RPMI7951 (cell line): ENCODE measurements at regions not wholly inside any gene's neighbourhood (a gene's known extent, or its start where the extent isn't known, plus 50 kb on each side); places are given as distances from the start of the nearest gene placed in this dataset.

Experiments used
- DNase-seq: peaks from one replicate; pipeline ENCODE4 v3.0.0-alpha.2; 2012; ENCODE audit warnings: low read depth

- DNase-seq = no peak
Measured at GRCh38 chr1:219773110-219773509, 155.2 kb downstream of the SLC30A10 start.

DNA sequence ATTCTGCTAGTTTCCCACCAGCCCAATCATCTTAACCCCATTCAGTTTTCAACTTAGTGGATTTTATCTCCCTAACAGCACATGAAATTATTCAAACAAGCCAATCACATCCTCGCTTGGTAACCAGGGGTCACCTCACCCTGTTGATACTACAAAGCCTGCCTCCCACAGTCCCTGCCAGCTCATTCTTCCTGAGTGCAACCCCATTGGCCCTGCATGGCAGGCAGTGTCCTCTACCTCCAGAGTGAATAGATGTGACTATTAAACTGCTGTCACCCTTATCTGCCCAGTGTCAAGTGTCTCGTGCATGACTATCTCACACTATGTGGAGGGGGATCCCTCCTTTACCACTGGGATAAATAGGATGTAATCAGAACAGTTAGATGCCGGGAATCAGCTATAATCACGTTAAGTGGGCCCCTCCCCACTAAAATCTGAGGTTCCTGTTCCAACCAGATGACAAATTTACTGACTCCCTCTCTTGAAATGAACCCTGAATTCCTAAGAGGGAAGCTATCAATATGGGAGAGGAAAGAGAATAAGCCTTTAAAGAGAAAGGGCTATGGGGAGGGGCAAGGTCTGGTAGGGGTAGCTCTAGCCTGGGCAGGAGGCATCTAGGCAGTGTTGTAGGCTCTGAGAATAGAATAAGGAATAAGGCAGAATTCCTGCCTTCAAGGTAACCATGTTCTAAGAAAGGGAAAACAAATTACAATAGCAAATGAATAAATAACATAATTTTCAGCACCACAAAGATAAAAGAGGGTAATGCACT is 155.9 kb downstream of the SLC30A10 start:
- no peak for DNase-seq

DNA sequence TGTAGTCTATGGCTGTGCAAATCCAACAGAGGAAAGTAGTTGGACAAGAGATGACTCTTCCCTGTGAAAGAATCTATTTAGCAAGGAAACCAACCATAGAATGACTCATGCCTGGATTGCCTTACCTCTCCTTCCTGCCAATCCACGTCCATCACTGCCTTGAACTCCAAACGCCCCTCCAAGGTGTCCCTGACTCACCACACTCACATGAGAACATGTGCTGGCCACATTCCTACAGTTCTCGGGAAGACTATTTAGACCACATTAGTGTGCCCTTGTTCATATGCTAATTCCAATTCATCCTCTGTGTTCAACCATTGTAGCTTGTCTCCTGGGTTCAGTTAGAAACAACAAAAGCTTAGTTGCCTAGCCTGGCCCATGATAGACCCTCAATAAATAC is 157.3 kb downstream of the SLC30A10 start:
- peak; percentile 99 for DNase-seq

DNA sequence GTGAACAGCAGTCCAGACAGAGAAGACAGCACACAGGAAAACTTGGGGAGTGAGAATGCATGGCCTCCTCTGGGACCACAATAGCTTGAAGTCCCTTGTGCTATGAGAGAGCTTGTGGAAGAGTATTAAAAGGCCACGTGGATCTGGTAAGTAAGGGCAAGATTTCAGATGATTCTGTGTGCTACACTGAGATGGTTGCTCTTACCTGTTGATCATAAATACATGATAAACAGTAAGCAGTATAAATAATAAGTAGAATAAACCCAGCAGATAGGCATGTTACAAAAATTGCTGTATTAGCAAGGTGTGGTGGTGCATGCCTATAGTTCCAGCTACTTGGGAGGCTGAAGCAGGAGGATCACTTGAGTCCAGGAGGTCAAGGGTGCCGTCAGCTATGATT is 150.4 kb upstream of the ZC3H11B start:
- DNase-seq = no peak

DNA sequence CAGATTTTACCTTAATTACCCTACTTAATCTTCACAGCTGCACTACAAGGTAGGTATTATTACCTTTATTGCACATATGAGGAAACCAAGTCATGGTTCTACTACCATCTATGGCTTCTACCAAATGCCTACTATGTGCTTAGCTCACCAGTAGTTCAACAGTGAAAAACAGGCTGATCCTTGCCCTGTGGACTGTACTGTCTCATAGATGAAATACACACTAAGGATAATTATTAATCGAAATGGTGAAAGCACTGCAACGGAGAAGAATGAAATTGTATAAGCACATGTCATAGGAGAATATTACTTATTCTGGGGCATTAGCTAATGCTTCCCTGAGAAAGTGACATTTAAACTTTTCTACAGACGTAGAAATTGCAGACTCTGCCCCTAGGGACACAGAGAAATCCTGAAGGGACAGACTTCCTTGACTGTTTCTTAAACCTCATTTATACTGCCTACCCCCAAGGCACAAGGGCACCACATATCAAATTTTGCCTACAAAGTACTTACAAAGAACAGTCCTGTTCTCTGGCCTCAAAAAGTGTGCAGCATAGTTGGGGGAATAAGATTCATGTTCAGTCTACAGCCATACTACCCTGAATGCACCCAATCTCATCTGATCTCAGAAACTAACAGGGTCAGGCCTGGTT is 148.4 kb upstream of the ZC3H11B start:
- DNase-seq = no peak

DNA sequence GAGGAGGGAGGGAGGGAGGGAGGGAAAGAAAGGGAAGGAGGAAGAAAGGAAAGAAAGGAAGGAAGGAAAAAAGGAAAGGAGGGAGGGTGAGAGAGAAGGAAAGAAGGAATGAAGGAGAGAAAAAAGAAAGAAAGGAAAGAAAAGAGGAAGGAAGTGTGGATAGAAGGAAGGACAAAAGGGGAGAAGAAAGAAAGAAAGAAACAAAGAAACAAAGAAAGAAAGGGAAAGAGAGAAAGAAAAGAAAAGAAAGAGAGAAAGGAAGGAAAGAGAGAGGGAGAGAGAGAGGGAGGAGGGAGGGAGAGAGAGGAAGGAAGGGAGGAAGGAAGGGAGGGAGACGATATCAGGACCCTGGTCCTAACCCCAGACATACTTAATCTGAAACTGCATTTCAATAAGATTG is 146.2 kb upstream of the ZC3H11B start:
- DNase-seq = no peak

DNA sequence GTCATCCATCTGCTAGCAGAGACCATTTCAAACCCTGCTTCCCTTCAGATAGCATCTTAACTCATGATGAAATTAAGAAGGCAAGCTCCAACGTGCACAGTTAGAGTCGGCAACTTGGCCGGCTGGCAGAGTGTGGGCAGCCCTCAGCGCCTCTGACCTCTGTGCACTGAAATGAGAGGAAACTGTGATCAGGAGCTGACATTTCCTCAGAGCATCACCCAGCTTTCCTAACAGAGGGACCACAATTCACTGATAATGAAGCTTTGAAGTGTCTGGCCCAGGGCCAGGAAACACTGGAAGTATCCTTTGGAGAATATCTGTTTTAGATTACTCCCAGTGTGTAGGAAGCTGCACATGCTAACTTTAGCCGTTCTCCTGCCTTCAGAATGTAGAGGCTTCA is 145.0 kb upstream of the ZC3H11B start:
- DNase-seq = peak; percentile 78

GRCh38 chr1:219755234-219755633 is 142.3 kb upstream of the ZC3H11B start:
- no peak for DNase-seq

DNA sequence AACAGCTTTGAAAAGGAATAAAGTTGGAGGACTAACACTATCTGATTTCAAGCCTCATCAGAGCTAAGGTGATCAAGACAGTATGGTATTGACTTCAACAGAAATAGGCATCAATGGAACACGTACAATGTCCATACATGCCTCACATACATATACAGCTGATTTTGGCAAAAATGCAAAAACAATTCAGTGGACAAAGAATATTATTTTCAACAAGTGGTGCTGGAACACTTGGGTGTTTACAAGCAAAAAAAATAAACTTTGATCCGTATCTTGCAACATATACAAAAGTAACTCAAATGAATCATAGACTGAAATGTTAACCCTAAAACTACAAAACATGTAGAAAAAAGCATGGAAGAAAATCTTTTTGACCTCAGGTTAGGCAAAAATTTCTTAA is 141.9 kb upstream of the ZC3H11B start:
- no peak for DNase-seq

DNA sequence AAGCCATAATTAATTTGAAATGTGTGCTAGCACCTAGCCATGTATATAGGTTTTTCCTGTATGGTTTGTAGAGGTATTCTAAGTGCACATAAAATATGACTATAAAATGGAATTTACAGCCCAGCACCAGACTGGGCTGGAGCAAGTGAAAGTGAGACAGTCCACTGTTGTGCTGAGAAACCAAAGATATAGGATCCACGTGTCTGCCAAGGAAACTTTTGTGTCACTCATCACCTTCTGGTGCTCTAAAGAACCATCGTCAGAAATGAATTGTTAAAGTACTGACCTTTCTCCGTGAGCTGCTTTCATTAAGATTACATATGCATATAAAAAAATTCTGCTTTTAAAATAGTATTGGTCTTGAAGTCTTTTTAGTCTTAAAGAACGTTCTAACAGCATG is 141.0 kb upstream of the ZC3H11B start:
- DNase-seq = no peak

- no peak for DNase-seq
Measured at GRCh38 chr1:219752645-219753044, 139.7 kb upstream of the ZC3H11B start.

- no peak for DNase-seq
Measured at GRCh38 chr1:219751870-219752507, 139.1 kb upstream of the ZC3H11B start.

DNA sequence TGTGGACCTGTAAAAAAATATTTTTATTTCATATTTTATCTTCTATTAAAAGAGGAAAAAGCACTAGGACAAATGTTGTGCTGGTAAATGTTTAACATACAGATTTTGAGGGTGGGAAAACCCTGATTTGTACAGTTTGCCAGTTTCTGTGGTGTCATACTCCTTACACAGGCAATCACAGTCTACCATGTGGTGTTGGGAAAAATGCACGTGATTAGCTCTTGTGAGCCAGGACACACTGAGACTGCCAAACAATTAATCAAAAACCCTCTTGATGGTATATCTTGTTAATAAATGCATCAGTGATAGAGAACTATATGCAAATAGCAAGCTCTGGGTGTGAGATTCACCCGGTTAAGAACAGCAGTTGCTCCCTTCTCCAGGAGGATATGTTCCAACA is 136.5 kb upstream of the ZC3H11B start:
- no peak for DNase-seq

DNA sequence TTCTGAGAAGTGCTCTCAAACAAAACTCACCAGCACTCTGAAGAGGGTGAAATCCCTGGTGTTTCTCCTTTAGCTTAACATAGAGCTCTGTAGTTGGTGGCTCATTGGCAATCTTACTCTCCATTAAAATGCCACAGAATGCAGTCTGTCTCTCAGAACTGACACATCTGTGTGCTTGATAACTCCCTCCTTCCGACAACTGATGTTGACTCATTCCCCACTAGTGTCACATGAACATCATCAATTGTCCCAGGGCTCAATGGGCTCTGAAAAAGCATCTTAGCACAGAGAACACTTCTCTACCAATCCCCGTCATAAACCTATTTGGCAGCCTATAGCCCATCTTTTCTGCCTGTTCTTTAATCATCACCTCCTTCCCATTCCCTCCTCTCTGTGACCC is 133.2 kb upstream of the ZC3H11B start:
- DNase-seq = peak; percentile 57

DNA sequence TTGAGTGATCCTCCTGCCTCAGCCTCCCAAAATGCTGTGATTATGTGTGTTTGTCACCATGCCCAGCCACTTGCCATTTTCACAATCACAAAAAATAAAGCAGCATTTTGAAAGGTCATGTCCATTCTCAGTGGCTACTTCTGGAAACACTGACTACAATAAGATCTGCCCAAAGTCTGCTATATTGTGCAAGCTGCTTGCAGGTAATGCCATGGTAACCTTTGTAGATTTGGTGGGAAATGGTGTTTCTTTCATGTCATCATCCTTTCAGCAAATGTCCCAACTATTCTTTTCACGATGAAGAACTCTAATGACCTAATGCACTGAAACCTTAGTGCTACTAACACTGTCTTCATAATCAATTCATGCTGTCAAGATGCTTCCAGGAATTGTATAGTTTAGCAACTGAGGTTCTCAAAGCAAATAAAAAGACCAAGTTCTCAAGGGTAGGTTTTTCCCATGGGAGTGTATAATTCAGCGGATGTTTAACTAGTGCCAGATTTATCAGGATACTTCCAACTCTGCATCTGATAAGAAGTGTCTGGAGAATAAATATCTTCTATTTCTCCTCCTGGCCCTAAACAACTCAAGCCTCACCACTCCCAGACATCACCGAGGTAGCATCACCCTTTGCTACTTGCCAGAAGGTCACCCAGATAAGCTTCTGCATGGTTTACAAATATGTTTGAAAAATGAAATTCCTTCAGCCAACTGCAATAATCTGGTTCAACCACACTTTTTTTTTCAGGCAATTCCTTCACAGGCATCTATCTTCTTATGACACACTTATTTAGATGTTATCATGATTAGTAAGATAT is 132.0 kb upstream of the ZC3H11B start:
- DNase-seq = no peak

DNA sequence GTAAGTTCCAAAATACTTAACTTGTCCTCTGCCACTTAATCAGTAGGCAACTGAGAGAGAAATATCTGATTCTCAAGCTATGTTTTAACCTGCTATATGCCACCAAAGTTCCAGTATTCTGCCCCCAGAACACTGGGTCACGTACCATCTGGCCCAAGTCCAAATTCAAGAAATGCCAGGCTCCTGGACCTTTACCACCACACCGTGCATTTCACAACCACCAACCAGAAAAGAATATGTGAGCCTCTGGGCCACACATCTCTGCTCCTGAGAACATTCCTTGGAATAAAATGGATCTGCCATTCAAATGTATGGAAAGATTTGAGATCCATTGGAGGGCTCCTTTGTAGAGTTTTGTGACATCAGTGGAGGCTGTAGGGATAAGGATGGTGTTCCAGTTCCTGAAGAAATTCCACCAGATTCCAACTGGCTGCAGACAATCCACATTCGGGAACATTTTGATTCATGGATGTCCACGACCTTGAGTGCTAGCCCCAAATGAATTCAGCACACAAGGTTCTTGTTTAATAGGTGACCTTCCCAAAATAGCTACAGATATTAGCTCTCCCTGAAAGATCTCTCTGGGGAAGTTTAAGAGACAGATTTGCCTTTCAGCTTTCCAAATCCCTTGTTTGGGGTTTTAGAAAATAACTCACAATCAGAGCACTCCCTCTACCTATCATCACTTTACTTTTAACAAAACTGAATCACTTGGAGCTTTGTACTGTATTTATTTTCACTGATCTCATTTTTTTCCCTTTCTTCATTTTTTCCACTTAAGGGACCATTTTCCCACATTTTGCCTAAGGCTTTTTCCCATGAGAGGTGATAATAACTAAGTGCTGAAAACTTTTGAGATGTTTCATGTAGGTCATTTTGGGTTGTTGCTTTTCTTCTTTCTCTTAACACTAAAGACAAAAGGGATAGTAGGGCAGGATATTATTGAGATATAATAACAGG is 128.4 kb upstream of the ZC3H11B start:
- no peak for DNase-seq

- DNase-seq = no peak
Measured at GRCh38 chr1:219733511-219734174, 120.7 kb upstream of the ZC3H11B start.

- DNase-seq = peak; percentile 24
Measured at GRCh38 chr1:219732814-219733491, 120.0 kb upstream of the ZC3H11B start.

GRCh38 chr1:219731771-219732170 is 118.9 kb upstream of the ZC3H11B start:
- peak; percentile 12 for DNase-seq
